ENCODE measurements at regions not wholly inside any gene's neighbourhood (a gene's known extent, or its start where the extent isn't known, plus 50 kb on each side); places are given as distances from the start of the nearest gene placed in this dataset.
"Not testable (repeated sequence)": the region's sequence is repeated elsewhere in the genome, so short reads cannot be mapped to it uniquely, and the experiment has no call there.

DNA sequence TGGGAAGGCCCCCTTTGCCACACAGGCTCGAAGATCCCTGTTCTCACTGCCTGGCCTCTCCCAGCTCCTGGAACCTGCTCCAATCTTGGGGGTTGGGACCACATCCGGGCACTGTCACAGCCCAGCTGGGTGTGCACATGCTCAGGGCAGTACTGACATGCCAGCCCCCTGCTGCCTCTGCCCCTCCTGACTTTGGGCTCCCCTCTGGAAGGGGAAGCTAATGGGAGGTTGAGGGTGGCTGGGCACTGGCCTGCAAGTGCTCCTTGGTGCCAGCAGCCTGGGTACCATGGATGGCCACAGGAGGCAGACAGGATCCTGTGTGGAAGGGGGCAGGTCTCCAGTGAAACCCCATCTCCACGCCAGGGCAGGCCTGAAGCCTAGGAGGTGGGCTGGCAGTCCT is 126.1 kb upstream of the NOL4 start:
- no peak for DNase-seq (ENCODE audit: extremely low read depth, low read depth, low spot score)

DNA sequence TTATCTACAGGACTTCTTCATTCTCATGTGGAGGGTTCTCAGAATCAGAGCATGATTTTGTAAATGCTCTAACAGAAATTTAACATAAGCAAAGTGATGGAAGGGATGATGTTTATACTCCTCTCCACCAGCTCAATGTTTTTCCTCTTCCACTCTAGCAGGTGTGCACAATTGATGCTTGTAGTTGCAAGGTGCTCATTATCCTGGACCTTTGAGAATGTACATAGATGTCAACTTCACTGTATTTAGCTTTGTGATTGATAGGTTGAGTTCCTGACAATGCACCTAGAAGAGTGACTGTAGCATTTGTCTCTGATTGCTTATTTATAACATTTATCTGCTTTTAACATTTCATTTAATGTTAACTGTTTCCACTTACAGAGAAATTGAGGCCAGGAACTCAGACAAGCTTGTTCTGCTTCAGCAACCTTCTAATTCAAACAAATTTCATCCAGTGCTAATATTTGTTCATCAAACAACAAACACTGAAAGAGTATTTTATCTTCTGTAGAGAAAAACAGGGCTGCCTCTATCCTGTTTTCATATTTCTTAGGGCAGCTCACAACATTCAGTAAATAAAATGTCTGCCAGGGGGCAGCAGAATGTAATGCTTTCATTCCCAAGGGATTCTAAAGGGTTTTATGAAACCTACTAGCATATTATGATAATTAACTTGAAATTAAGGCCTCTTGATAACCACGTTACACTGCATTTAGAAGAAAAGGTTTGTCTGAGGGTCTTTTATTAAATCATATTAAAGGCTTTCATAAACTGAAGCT is 127.9 kb upstream of the NOL4 start:
- DNase-seq (ENCODE audit: extremely low read depth, low read depth, low spot score): no peak

- DNase-seq (ENCODE audit: extremely low read depth, low read depth, low spot score): no peak
Observed at GRCh38 chr18:34354351-34354750, 129.6 kb upstream of the NOL4 start.

- no peak for DNase-seq (ENCODE audit: extremely low read depth, low read depth, low spot score)
Observed at GRCh38 chr18:34357944-34358580, 133.3 kb upstream of the NOL4 start.

- DNase-seq (ENCODE audit: extremely low read depth, low read depth, low spot score): no peak
Observed at GRCh38 chr18:34358923-34359322, 134.2 kb upstream of the NOL4 start.

DNA sequence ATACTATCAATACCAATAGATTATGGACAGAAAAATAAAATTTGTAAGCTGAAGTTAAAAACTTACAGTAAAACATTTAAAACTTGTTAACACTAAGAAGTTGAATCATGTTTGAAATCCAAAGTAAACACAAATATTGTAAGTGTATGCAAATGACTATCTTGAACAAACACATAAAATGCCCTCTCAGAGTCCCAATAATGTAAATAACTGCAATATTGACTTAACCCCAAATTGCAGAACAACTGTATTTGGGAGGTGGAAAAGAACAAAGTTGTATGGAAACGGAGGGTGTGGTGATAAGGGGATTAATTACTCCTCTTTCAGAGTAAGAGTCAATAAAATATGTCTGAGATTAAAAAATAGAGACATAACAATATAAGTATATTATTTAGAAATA is 140.0 kb upstream of the NOL4 start:
- DNase-seq (ENCODE audit: extremely low read depth, low read depth, low spot score): no peak

GRCh38 chr18:34370704-34371395 is 146.1 kb upstream of the NOL4 start:
- no peak for DNase-seq (ENCODE audit: extremely low read depth, low read depth, low spot score)

DNA sequence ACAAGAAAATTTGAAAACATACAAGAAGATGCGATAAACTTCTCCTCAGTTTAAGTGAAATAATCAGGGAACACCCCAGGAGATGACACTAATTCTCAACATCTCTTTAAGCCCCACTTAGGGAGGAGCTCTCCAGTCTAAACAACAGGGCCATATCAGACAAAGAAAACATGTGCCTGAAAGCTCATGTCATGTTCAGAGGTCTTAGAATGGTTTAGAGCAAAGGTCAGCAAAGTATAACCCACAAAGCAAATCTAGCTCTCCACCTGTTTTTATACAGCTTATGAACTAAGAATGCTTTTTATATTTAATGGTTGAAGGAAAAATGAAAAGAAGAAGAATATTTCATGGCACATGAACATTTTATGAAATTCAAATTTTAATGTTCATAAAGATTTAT is 155.6 kb upstream of the NOL4 start:
- DNase-seq (ENCODE audit: extremely low read depth, low read depth, low spot score): no peak

DNA sequence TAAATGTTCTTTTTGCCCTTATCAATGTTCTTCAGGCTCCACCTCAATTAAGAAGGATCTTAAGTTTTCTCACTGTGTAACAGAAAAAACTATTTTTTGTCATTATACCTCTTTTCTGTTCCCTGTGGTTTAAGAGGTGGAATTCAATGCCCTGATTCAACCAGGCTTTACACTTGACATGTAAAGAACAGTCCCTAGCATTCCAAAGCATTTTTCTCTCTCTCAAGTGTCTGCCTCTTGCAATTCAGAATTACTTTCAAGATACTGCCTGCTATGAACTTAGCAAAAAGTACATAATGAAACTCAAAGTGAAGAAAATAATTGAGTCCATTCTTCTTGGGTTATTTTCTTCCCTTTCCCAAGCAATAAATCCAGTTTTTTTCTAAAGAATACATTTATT is 160.6 kb upstream of the NOL4 start:
- DNase-seq (ENCODE audit: extremely low read depth, low read depth, low spot score): no peak

- DNase-seq (ENCODE audit: extremely low read depth, low read depth, low spot score): no peak
Observed at GRCh38 chr18:34386803-34387202, 162.1 kb upstream of the NOL4 start.

- no peak for DNase-seq (ENCODE audit: extremely low read depth, low read depth, low spot score)
Observed at GRCh38 chr18:34397286-34397896, 172.7 kb upstream of the NOL4 start.

DNA sequence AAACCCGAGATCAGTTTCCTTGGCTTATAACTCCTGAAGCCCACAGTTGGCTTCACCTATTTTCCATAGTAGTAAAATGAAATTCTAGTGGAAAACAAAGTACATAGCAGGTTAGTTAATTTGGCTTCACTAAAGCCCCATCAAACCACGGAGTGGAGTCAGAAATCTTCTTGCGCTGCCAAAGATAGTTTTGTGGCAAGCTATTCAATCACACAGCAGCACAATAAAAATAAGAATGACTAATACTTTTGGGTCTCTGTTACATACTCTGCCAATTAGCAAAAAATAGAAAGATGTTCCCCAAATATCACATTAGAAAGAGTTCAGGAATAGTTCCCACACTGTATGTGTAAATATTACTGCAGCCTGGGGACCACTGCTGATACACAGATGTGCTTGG is 175.2 kb upstream of the NOL4 start:
- no peak for DNase-seq (ENCODE audit: extremely low read depth, low read depth, low spot score)

GRCh38 chr18:34400834-34401233 is 176.1 kb upstream of the NOL4 start:
- DNase-seq (ENCODE audit: extremely low read depth, low read depth, low spot score): no peak

GRCh38 chr18:34401775-34402174 is 177.1 kb upstream of the NOL4 start:
- DNase-seq (ENCODE audit: extremely low read depth, low read depth, low spot score): no peak

GRCh38 chr18:34407471-34407870 is 182.8 kb upstream of the NOL4 start:
- not testable (repeated sequence) for DNase-seq (ENCODE audit: extremely low read depth, low read depth, low spot score)

- DNase-seq (ENCODE audit: extremely low read depth, low read depth, low spot score): no peak
Observed at GRCh38 chr18:34411952-34412351, 187.2 kb upstream of the NOL4 start.

GRCh38 chr18:34431042-34431441 is 206.3 kb upstream of the NOL4 start:
- no peak for DNase-seq (ENCODE audit: extremely low read depth, low read depth, low spot score)

DNA sequence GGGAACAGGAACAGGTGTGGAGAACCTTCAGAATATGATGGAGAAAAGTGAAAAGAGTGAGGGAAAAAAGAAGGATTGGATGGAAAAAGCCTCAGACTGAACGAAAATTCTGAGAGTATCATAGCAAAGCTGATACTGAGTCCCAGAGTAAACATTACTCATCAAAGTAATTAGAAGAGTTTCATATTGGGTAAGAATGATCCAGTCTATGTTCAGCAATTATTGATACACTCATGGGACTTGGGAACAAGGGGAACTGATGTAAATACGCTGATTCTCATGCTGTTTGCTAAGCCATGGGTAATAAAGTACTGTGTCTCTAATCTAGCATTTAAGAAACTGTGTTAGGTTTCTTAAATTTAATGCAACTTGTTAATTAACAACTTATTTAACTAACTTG is 219.9 kb upstream of the NOL4 start:
- no peak for DNase-seq (ENCODE audit: extremely low read depth, low read depth, low spot score)

GRCh38 chr18:34448662-34449061 is 223.9 kb upstream of the NOL4 start:
- DNase-seq (ENCODE audit: extremely low read depth, low read depth, low spot score): no peak

GRCh38 chr18:34457761-34458160 is 233.0 kb upstream of the NOL4 start:
- DNase-seq (ENCODE audit: extremely low read depth, low read depth, low spot score): no peak

DNA sequence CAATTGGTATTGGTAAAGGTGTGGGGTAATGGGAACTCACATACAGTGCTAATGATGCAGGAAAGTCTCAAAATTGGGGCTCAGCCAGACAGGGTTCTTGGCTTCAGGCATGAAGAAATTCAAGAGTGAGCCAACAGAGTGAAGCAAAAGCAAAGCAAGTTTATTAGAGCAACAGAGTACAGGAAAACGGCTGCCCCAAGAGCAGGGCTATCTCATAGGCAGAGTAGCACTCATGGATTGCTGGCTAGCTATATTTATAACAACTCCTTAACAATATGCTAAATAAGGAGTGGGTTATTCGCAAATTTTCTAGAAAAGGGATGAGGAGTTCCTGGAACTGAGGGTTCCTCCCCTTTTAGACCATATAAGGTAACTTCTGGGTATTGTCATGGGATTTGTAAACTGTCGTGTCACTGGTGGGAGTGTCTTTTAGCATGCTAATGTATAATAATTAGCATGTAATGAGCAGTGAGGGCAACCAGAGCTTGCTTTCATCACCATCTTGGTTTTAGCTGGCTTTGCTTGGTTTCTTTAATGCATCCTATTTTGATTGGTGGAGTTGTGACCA is 233.8 kb upstream of the NOL4 start:
- no peak for DNase-seq (ENCODE audit: extremely low read depth, low read depth, low spot score)
